ENCODE measurements at regions not wholly inside any gene's neighbourhood (a gene's known extent, or its start where the extent isn't known, plus 50 kb on each side); places are given as distances from the start of the nearest gene placed in this dataset.

DNA sequence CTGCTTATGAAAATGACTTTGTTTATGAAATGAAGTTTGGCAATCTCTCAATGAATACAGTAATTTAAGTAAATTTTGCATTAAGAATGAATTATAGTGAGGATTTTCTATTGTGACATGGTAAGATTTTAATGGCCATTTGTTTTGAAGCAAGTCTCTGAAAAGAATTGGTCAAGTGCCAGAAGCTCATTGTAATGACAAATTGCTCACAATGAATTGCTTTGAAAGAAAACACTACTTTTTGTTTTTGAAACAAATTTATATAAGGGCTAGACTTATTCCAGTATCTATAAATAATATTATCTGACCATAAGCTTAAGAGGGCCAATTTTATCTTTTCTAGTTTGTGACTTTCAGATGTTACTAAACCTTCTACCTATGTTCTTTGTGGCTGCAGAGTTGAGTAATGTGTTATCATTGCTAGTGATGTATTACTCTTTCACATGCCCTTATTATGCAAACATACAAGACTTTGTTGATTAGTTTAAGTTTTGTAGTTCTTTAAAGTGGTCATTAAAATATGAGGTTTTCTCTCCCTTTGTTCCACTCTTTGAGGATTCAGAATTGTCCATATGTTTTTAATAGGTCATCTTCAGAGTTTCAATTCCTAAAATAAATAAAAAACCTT, 93.0 kb upstream of the ZNF608 start:
- FAIRE-seq (no peak), DNase-seq (ENCODE audit: low spot score) (no peak)

- DNase-seq (ENCODE audit: low spot score), result no peak
- FAIRE-seq, result no peak
These were observed 95.6 kb upstream of the ZNF608 start for GRCh38 chr5:124841829-124842712.

GRCh38 chr5:124842725-124843595, 96.5 kb upstream of the ZNF608 start:
- DNase-seq (ENCODE audit: low spot score), result no peak
- no peak for FAIRE-seq

GRCh38 chr5:124843596-124843899, 97.1 kb upstream of the ZNF608 start:
- DNase-seq (ENCODE audit: low spot score), result no peak
- FAIRE-seq, result no peak

DNA sequence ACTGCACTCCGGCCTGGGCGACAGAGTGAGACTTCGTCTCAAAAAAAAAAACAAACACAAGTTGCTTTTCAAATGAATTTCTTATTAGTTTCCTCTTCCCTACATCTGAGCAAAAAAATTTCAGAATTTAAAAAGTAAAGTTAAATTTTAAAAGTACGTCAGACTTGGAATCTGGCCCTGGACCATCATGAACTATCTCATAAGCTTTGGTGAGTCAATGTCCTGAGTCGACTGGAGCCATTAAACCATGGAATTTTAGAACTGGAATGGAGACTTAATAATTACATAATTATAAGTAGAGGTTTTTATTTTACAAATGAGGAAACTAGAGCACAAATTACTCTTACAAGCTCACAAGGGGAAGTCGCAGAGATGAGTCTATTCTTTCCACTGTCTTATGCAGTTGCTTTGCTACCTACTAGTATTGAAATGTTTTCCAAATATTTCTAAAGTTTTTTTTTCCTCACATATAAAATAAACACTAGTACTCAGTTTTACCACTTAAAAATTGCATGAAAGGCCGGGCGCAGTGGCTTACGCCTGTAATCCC, 98.0 kb upstream of the ZNF608 start:
- no peak for FAIRE-seq
- no peak for DNase-seq (ENCODE audit: low spot score)

DNA sequence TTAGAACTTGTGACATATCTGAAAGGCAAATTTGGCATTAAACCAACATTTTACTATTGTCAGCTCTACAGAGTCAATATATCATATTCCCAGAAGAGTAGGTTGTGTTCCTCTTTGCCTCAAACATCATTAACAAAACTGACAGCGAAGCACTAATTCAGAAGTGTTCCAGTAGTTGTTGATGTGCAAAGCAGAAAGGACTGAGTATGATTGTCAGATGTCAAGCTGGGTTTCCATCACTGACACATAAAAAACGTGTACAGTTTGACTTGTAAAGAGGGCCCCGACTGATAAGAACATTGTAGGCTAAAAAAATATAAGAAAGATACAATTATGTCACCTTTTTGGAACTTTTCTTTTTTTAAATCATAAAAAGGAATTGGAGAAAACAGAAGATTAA, 101.5 kb upstream of the ZNF608 start:
- FAIRE-seq, result no peak
- DNase-seq (ENCODE audit: low spot score), result no peak

DNA sequence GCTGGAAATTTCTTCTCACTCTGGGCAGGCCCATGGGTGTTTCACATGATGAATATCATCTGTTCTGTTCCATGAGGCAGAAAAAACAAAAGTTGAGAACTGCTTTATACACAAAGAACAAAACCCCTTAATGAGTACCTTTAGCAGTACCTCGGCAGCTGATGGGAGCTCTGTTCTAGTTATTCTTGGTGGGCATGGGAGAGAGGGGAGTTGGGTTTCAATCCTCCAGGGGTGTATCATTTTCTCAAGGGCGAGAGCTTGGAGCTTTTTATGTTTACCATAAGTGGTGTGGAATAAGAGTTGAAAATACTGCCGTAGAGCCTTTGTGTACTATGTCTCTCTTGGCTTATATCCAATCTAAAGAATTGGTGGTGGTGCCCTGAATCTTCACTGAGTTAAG, 103.3 kb upstream of the ZNF608 start:
- FAIRE-seq (no peak), DNase-seq (ENCODE audit: low spot score) (no peak)

- DNase-seq (ENCODE audit: low spot score), result no peak
- no peak for FAIRE-seq
These were observed 110.3 kb upstream of the ZNF608 start for GRCh38 chr5:124856726-124857125.

GRCh38 chr5:124858612-124859011, 112.2 kb upstream of the ZNF608 start:
- no peak for FAIRE-seq
- no peak for DNase-seq (ENCODE audit: low spot score)

DNA sequence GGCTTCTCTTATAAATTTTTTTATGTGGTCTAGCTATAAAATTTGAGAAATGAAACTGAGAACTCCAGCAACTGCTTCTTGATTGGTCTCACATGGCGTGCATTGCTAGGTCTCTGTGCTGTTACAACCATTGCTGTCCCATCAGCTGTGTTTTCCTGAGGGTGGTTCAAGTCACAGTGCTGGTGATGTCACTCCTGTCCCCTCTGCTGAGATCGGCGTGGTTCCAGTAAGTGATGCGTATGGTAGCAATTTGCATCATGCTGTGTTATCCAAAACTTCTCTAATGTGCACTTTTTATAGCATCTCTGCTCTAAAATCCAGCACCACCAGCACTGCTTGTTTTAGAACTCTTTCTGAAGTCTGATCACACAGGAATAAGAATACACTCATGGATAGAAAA, 112.6 kb upstream of the ZNF608 start:
- no peak for DNase-seq (ENCODE audit: low spot score)

GRCh38 chr5:124859556-124860290, 113.3 kb upstream of the ZNF608 start:
- no peak for DNase-seq (ENCODE audit: low spot score)
- FAIRE-seq, result no peak

More for the DNA sequence above, 112.6 kb upstream of the ZNF608 start:
- no peak for FAIRE-seq

- DNase-seq (ENCODE audit: low spot score) (no peak), FAIRE-seq (no peak)
These were observed 113.8 kb upstream of the ZNF608 start for GRCh38 chr5:124860291-124860655.

- DNase-seq (ENCODE audit: low spot score), result no peak
- FAIRE-seq, result no peak
These were observed 118.6 kb upstream of the ZNF608 start for GRCh38 chr5:124865066-124865465.

DNA sequence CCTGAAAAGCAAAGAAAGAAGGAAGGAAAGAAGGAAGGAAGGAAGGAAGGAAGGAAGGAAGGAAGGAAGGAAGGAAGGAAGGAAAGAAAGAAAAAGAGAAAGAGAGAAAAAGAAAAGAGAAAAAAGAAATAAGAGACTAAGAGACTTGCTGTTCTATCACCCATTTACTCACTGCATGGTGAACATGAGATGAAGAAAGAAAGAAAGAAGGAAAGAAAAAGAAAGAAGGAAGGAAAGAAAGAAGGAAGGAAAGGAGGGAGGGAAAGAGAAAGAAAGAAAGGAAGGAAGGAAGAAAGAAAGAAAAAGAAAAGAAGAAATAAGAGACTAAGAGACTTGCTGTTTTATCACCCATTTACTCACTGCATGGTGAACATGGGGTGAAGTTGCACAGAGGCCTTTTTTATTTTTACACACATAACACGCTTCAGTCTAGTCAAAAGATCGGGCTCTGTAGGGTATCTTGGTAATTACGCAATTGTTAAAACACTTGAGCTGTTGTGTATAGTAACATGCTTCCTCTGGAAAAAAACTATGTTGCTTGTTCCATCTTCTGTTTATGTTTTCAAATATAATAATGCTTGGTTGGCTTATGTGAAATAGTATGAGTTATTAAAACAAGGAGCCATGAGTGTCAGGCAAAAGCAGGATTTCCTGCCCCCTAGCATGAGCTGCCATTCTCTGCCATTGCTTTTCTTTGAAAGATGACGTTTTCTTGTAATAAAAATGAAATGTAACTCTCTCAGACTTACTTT, 119.3 kb upstream of the ZNF608 start:
- FAIRE-seq (no peak), DNase-seq (ENCODE audit: low spot score) (no peak)

DNA sequence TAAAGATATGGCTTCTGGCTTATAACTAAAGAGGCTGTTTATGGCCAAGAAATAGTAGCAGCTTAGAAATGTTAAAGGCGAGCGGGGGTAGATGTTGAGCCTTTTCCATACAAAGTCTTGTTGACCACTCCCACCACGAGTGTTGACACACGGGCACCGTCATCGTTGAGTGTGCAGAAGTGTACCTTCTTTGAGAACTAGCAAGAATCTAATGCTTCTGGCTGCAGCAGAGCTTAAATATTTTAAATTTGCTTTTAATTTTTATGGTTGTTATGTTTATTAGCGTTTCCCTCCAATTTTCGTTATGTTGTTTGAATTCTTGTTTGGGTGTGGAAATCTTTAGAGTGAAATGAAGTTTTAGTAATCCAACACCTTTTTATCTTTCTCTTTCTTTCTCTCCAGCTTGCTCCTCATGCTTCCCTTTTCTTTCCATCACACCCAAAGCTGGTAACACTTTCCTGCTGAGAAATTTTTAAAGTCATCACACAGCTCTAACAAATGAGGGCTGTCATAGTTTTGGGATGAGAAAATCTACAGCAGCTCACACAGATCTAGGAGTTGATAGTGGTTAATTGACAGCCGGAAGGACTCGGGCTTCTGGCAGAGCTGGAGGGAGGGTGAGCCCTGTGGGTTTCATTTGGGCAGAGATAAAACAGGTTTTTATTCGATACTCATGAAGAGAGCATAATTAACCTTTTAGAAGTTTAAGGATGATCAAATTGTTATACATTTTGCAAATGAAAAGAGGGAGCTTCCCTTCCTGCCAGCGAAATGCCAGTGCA, 120.1 kb upstream of the ZNF608 start:
- DNase-seq (ENCODE audit: low spot score), result no peak

DNA sequence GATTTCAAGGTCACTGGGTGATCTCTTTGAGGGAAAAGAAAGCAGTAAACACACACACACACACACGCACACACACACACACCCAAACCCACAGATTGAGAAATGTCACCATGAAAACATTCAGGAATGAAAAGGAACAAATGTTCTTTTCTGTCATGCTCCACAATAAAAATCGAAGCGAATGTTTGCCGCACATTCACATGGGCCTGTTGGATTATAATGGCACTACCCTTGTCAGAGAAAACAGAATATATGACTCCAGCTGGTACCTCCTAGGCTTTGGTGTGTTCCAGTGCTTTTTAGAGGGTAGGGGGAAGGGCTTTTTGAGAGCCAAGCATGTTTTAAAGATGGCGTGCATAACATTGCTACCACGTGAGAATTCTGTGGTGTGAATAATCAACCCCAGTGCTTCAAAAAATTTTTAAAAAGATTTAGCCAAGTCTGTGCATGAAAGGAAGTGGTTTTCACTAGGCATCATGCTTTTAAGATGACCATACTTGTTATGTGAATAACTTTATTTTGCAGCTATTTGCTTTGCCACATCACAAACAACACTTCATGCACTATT, 120.8 kb upstream of the ZNF608 start:
- no peak for FAIRE-seq
- no peak for DNase-seq (ENCODE audit: low spot score)

More for the DNA sequence above, 120.1 kb upstream of the ZNF608 start:
- no peak for FAIRE-seq

- FAIRE-seq, result no peak
- DNase-seq (ENCODE audit: low spot score), result no peak
These were observed 122.2 kb upstream of the ZNF608 start for GRCh38 chr5:124868676-124869075.

- no peak for DNase-seq (ENCODE audit: low spot score)
- no peak for FAIRE-seq
These were observed 123.1 kb upstream of the ZNF608 start for GRCh38 chr5:124869426-124870033.

DNA sequence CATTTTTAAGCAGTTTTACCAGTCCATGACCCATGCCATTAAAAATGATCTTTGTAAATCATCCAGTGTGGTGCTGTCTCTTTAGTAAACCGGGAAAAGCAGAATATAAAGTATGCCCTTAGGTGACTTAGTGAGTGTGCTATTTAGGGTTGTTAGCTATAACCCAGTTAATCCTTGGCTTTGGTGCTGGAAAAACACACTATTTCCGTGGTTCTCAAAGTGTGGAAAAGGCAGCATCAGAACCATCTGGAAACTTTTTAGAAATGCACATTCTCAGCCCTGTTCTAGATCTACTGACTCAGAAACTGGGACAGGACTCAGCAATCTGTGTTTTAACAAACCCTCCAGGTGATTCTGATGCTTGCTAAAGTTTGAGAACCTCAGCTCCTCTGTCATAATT, 123.6 kb upstream of the ZNF608 start:
- no peak for FAIRE-seq

More for the DNA sequence above, 123.6 kb upstream of the ZNF608 start:
- DNase-seq (ENCODE audit: low spot score), result no peak

All from RCC 7860 (cell line).